Trophoblast cell (in vitro differentiated cells and primary cell): ENCODE measurements at regions not wholly inside any gene's neighbourhood (a gene's known extent, or its start where the extent isn't known, plus 50 kb on each side); places are given as distances from the start of the nearest gene placed in this dataset.

Experiments
- DNase-seq, 2 donors: peaks; one replicate each; pipeline ENCODE4 v3.0.0-alpha.2; 2016
- H2AFZ ChIP-seq: 2 replicates; pipeline ENCODE4 v1.6.1; 2013; ENCODE audit warnings: low read length, moderate library complexity, mild to moderate bottlenecking; ENCODE audit not compliant: insufficient read depth, poor library complexity
- H2AK5ac ChIP-seq: 2 replicates; pipeline ENCODE4 v1.6.1; 2013; ENCODE audit warnings: mild to moderate bottlenecking, low read length
- H2BK120ac ChIP-seq: 2 replicates; pipeline ENCODE4 v1.6.1; 2013; ENCODE audit warnings: low read length, mild to moderate bottlenecking, moderate library complexity; ENCODE audit not compliant: insufficient read depth, poor library complexity
- H2BK12ac ChIP-seq: 2 replicates; pipeline ENCODE4 v1.6.1; 2013; ENCODE audit warnings: mild to moderate bottlenecking, low read length, moderate library complexity
- H2BK5ac ChIP-seq: 2 replicates; pipeline ENCODE4 v1.6.1; 2013; ENCODE audit warnings: low read length, low read depth, moderate library complexity, mild to moderate bottlenecking; ENCODE audit not compliant: poor library complexity
- H3K14ac ChIP-seq: 2 replicates; pipeline ENCODE4 v1.6.1; 2013; ENCODE audit warnings: mild to moderate bottlenecking, low read length
- H3K18ac ChIP-seq: 2 replicates; pipeline ENCODE4 v1.6.1; 2013; ENCODE audit warnings: mild to moderate bottlenecking, low read length
- H3K23ac ChIP-seq: 2 replicates; pipeline ENCODE4 v1.6.1; 2013; ENCODE audit warnings: low read length
- H3K27ac ChIP-seq: 2 replicates; pipeline ENCODE4 v1.5.1; 2013; ENCODE audit warnings: low read depth, mild to moderate bottlenecking, inconsistent platforms, low read length, moderate library complexity
- H3K27me3 ChIP-seq: 2 replicates; pipeline ENCODE4 v1.6.1; 2013; ENCODE audit warnings: inconsistent platforms, mild to moderate bottlenecking, low read length, moderate library complexity; ENCODE audit not compliant: insufficient read depth
- H3K36me3 ChIP-seq, 2 experiments: 1 replicate in 1 of 2; 2 replicates in 1 of 2; pipeline ENCODE4 v1.6.1; 2013; ENCODE audit warnings: low read length in 2 of 2, mild to moderate bottlenecking in 2 of 2, moderate library complexity in 1 of 2; ENCODE audit not compliant: insufficient read depth in 2 of 2, control insufficient read depth in 1 of 2
- H3K4ac ChIP-seq: 2 replicates; pipeline ENCODE4 v1.6.1; 2013; ENCODE audit warnings: low read depth, mild to moderate bottlenecking, low read length, moderate library complexity
- H3K4me1 ChIP-seq, 2 experiments: 1 replicate in 1 of 2; 2 replicates in 1 of 2; pipeline ENCODE4 v1.6.1; 2013; ENCODE audit warnings: low read length in 2 of 2, mild to moderate bottlenecking in 2 of 2, moderate library complexity in 1 of 2; ENCODE audit not compliant: insufficient read depth in 2 of 2, control insufficient read depth in 1 of 2
- H3K4me2 ChIP-seq: 2 replicates; pipeline ENCODE4 v1.6.1; 2013; ENCODE audit warnings: inconsistent platforms, mild to moderate bottlenecking, low read length, moderate library complexity
- H3K4me3 ChIP-seq: 2 replicates; pipeline ENCODE4 v1.5.1; 2013; ENCODE audit warnings: mild to moderate bottlenecking, low read depth, low read length, inconsistent platforms
- H3K79me1 ChIP-seq: one replicate; pipeline ENCODE4 v1.6.1; 2013; ENCODE audit warnings: low read length
- H3K79me2 ChIP-seq: 2 replicates; pipeline ENCODE4 v1.6.1; 2013; ENCODE audit warnings: low read length, mild to moderate bottlenecking; ENCODE audit not compliant: control insufficient read depth, insufficient read depth, poor library complexity
- H3K9ac ChIP-seq: 2 replicates; pipeline ENCODE4 v1.6.1; 2013; ENCODE audit warnings: mild to moderate bottlenecking, low read length
- H3K9me3 ChIP-seq: 2 replicates; pipeline ENCODE4 v1.6.1; 2013; ENCODE audit warnings: low read depth, mild to moderate bottlenecking, control low read depth, inconsistent platforms, low read length; ENCODE audit not compliant: insufficient read depth
- H4K12ac ChIP-seq: 2 replicates; pipeline ENCODE4 v1.6.1; 2013; ENCODE audit warnings: low read depth, mild to moderate bottlenecking, low read length, moderate library complexity
- H4K8ac ChIP-seq: 2 replicates; pipeline ENCODE4 v1.6.1; 2013; ENCODE audit warnings: low read depth, mild to moderate bottlenecking, low read length, moderate library complexity
- H4K91ac ChIP-seq: one replicate; pipeline ENCODE4 v1.6.1; 2013; ENCODE audit warnings: low read depth, mild to moderate bottlenecking, low read length, moderate library complexity
- WGBS: extraction: QIAGEN DNeasy Blood & Tissue Kit; methylation state at CpG from one replicate; pipeline ENCODE4 v1.1.7; 2013; ENCODE audit warnings: missing lambda C conversion rate; ENCODE audit not compliant: insufficient read length, insufficient coverage; ENCODE audit errors: extremely low coverage; 5-methylcytosine and 5-hydroxymethylcytosine counted together

DNA sequence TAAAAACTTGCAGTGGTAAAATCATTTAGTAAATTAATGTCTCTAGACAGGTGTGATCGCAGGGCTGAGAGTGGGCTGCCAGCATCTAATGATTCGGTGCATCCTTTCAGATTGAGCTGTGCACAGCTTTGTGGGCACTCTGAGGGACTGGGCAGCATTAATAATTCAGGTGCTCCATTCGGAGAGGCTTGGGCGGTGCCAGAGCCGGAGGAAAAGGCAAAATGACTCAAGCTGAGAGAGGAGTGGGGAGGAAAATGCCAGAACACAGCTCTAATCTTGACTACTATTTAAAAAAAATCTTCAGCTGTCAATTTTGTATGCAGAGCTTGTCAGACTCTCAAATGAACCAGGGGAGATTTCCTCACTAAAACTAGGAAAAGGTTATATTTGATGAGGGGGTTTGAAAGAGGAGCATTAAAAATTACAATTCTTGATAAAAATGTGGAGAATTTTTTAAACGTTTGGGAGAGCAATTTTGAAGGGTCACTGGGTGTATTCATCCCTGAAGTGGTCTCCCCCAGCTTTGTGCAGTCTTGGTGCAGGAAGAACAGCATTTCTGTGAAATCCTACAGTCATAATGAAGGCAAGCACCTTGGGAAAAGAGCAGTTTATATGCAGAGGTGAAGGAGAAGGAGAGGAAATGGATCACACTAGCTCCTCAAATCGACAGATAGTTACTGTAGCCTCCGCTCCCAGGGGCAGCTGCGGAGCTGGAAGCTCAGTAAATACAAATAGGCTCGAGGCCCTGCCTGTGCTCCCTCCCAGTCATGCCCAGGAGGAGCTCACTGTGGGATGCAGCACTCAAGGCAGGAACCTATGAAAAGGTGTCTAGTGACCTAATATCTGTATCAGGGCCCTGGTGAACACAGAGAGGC lies 535.4 kb upstream of the RAB6C start:
- H3K14ac ChIP-seq: no peak overlapping the region
- no peak overlapping the region for H2AK5ac ChIP-seq
- H3K18ac ChIP-seq: no peak overlapping the region
- no peaks in the 10 kb centered on the region for H3K79me2 ChIP-seq
- no peaks in the 10 kb centered on the region for H3K79me1 ChIP-seq
- H2BK5ac ChIP-seq: no peak overlapping the region
- no peak overlapping the region for H3K27ac ChIP-seq
- H4K91ac ChIP-seq: no peak overlapping the region
- H4K8ac ChIP-seq: no peak overlapping the region
- no peak overlapping the region for H2BK120ac ChIP-seq
- WGBS: 100% methylated on average over 1 of the region's 10 CpGs
- H3K4ac ChIP-seq: no peak overlapping the region
- no peaks in the 10 kb centered on the region for H3K27me3 ChIP-seq
- no peak overlapping the region for H2AFZ ChIP-seq
- H3K4me3 ChIP-seq: no peak overlapping the region
- no peak overlapping the region for H2BK12ac ChIP-seq
- H3K23ac ChIP-seq: no peak overlapping the region
- no peaks in the 10 kb centered on the region for H3K4me1 ChIP-seq
- H3K4me2 ChIP-seq: no peak overlapping the region
- H3K9ac ChIP-seq: no peak overlapping the region
- peaks cover 1% of the 10 kb centered on the region for H3K9me3 ChIP-seq
- no peaks in the 10 kb centered on the region for H3K36me3 ChIP-seq
- no peak overlapping the region for H4K12ac ChIP-seq
- DNase-seq: no peak

DNA sequence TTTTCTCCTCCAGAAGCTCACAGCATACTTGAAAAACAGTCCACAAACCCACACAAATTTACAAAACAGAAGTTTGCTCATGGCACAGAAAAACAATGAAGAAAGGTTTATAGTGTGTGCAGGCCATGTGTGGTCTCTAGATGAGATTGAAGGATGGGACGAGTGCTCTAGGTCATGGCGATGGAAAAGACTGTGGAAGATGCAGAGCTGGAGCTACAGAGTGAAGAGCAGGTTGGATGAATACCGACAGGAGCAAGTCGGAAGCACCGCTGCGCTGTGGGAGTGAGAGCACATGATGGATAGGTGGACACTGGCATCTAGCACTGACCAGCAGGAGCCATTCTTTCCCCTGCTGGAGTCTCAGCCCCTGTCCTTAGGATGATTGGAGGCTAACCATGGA lies 534.7 kb upstream of the RAB6C start:
- Histone ChIP-seq H3K4me3 (no peak overlapping the region), H3K36me3 (no peaks in the 10 kb centered on the region), H2AK5ac (no peak overlapping the region), H3K18ac (no peak overlapping the region), H2BK120ac (no peak overlapping the region), H2AFZ (no peak overlapping the region), H3K9ac (peak overlapping the region; percentile 12), H4K12ac (no peak overlapping the region), H4K8ac (no peak overlapping the region), H4K91ac (no peak overlapping the region), H3K4me1 (no peaks in the 10 kb centered on the region), H2BK5ac (no peak overlapping the region), H3K27me3 (no peaks in the 10 kb centered on the region), H3K27ac (no peak overlapping the region), H3K23ac (no peak overlapping the region), H3K79me2 (no peaks in the 10 kb centered on the region), H2BK12ac (no peak overlapping the region), H3K4me2 (no peak overlapping the region), H3K9me3 (peaks cover 1% of the 10 kb centered on the region), H3K4ac (no peak overlapping the region), H3K14ac (no peak overlapping the region), H3K79me1 (no peaks in the 10 kb centered on the region)
- WGBS: no CpG with 5 or more reads among the region's 6 CpGs
- no peak for DNase-seq

DNA sequence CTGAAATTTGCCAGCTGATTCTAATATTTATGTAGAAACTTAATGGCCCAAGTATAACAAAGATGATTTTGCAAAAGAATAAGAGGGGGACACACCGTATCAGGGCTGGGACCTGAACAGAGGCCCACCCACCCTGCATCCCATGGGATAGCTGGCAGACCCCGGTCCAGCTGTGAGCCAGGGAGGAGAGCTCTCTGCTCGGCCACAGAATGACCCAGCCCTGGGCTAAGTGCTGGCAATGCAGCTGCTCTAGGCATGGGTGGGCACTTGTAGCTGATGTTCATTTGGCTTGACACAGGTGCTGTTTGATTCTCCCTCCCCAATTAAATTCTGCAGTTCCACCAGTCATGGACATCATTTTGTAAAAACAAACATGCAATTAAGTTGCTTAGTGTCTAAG lies 522.8 kb upstream of the RAB6C start:
- Histone ChIP-seq H3K79me1 (no peaks in the 10 kb centered on the region), H2BK5ac (no peak overlapping the region), H3K4me1 (no peaks in the 10 kb centered on the region), H2BK120ac (no peak overlapping the region), H3K36me3 (no peaks in the 10 kb centered on the region), H3K14ac (no peak overlapping the region), H4K12ac (no peak overlapping the region), H2AK5ac (no peak overlapping the region), H3K9ac (no peak overlapping the region), H2BK12ac (no peak overlapping the region), H3K27me3 (no peaks in the 10 kb centered on the region), H3K79me2 (no peaks in the 10 kb centered on the region), H2AFZ (no peak overlapping the region), H3K27ac (no peak overlapping the region), H4K8ac (no peak overlapping the region), H3K4ac (no peak overlapping the region), H3K9me3 (no peaks in the 10 kb centered on the region), H3K4me2 (no peak overlapping the region), H3K18ac (no peak overlapping the region), H3K4me3 (no peak overlapping the region), H4K91ac (no peak overlapping the region), H3K23ac (no peak overlapping the region)
- DNase-seq: no peak
- WGBS: no CpG with 5 or more reads among the region's 3 CpGs

DNA sequence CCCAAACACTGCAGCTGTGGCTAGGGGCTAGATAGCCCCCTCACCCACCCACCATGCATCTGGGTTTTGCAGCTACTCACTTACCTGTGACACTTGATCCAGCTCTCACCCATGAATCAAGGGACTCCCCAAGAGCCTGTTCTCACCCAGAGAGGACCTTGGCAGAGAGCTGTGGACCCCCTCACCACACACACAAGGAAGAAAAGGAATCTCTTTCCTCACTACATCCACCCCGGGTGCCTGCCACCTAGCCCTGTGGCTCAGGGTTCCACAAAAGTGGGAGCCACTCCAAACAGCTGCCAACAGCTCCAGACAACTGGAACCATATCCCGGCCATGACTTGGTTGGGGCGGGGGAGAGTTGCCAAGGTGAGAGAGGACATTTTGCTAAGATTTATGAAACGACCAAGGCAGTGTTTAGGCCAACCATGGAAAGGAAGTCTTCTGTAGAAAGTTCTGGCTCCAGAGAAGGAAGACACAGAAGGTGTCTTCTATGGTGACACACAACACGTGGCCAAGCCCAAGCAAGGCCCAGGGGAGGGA lies 522.1 kb upstream of the RAB6C start:
- H4K12ac ChIP-seq: no peak overlapping the region
- H3K4ac ChIP-seq: no peak overlapping the region
- no peak for DNase-seq
- no peaks in the 10 kb centered on the region for H3K36me3 ChIP-seq
- no peak overlapping the region for H4K8ac ChIP-seq
- H3K18ac ChIP-seq: no peak overlapping the region
- H3K4me1 ChIP-seq: no peaks in the 10 kb centered on the region
- no peaks in the 10 kb centered on the region for H3K79me2 ChIP-seq
- H3K9ac ChIP-seq: no peak overlapping the region
- H2BK120ac ChIP-seq: no peak overlapping the region
- H2BK12ac ChIP-seq: no peak overlapping the region
- H3K79me1 ChIP-seq: no peaks in the 10 kb centered on the region
- no peak overlapping the region for H3K27ac ChIP-seq
- no peak overlapping the region for H4K91ac ChIP-seq
- H3K4me3 ChIP-seq: no peak overlapping the region
- no peaks in the 10 kb centered on the region for H3K27me3 ChIP-seq
- WGBS: no CpG with 5 or more reads among the region's 5 CpGs
- H2AK5ac ChIP-seq: no peak overlapping the region
- no peak overlapping the region for H3K23ac ChIP-seq
- no peak overlapping the region for H2BK5ac ChIP-seq
- H3K4me2 ChIP-seq: no peak overlapping the region
- no peak overlapping the region for H2AFZ ChIP-seq
- no peaks in the 10 kb centered on the region for H3K9me3 ChIP-seq
- no peak overlapping the region for H3K14ac ChIP-seq
